ENCODE measurements at regions not wholly inside any gene's neighbourhood (a gene's known extent, or its start where the extent isn't known, plus 50 kb on each side); places are given as distances from the start of the nearest gene placed in this dataset.

- H3K4me3 Mint-ChIP-seq, result no peak overlapping the region
- TF ChIP-seq CTCF (IDR thresholded peaks at IDR 0.05; ENCODE audit: unreplicated experiment), result no peak
- no peaks in the 10 kb centered on the region for H3K9me3 Mint-ChIP-seq
- no peak overlapping the region for H3K27ac Mint-ChIP-seq
- no peaks in the 10 kb centered on the region for H3K36me3 Mint-ChIP-seq
- peaks cover 7% of the 10 kb centered on the region for H3K4me1 Mint-ChIP-seq
- H3K27me3 Mint-ChIP-seq (ENCODE audit: low read depth), result no peaks in the 10 kb centered on the region
- DNase-seq (ENCODE audit: low spot score in 2 of 2, unreplicated experiment in 2 of 2), result no peak
Observed at GRCh38 chr3:110811050-110811449, 260.6 kb upstream of the NECTIN3 start.

- no peak for DNase-seq (ENCODE audit: low spot score in 2 of 2, unreplicated experiment in 2 of 2)
- Mint-ChIP-seq H3K9me3 (no peaks in the 10 kb centered on the region), H3K4me1 (peaks cover 7% of the 10 kb centered on the region), H3K36me3 (no peaks in the 10 kb centered on the region), H3K27me3 (ENCODE audit: low read depth) (no peaks in the 10 kb centered on the region), H3K27ac (no peak overlapping the region), H3K4me3 (no peak overlapping the region)
- no peak for TF ChIP-seq CTCF (IDR thresholded peaks at IDR 0.05; ENCODE audit: unreplicated experiment)
Observed at GRCh38 chr3:110813541-110813940, 258.1 kb upstream of the NECTIN3 start.

GRCh38 chr3:110814170-110815007, 257.2 kb upstream of the NECTIN3 start:
- no peak for DNase-seq (ENCODE audit: low spot score in 2 of 2, unreplicated experiment in 2 of 2)
- H3K4me3 Mint-ChIP-seq, result no peak overlapping the region

GRCh38 chr3:110815008-110815583, 256.5 kb upstream of the NECTIN3 start:
- H3K4me3 Mint-ChIP-seq, result no peak overlapping the region
- no peak overlapping the region for H3K27ac Mint-ChIP-seq
- H3K4me1 Mint-ChIP-seq, result peaks cover 7% of the 10 kb centered on the region
- no peaks in the 10 kb centered on the region for H3K36me3 Mint-ChIP-seq
- TF ChIP-seq CTCF (IDR thresholded peaks at IDR 0.05; ENCODE audit: unreplicated experiment), result no peak
- DNase-seq (ENCODE audit: low spot score in 2 of 2, unreplicated experiment in 2 of 2), result no peak
- H3K9me3 Mint-ChIP-seq, result peaks cover 4% of the 10 kb centered on the region
- H3K27me3 Mint-ChIP-seq (ENCODE audit: low read depth), result no peaks in the 10 kb centered on the region

More at GRCh38 chr3:110814170-110815007, 257.2 kb upstream of the NECTIN3 start:
- Mint-ChIP-seq H3K27me3 (ENCODE audit: low read depth) (no peaks in the 10 kb centered on the region), H3K4me1 (peaks cover 7% of the 10 kb centered on the region), H3K9me3 (no peaks in the 10 kb centered on the region), H3K27ac (no peak overlapping the region), H3K36me3 (no peaks in the 10 kb centered on the region)
- TF ChIP-seq CTCF (IDR thresholded peaks at IDR 0.05; ENCODE audit: unreplicated experiment), result no peak

GRCh38 chr3:110816008-110816407, 255.6 kb upstream of the NECTIN3 start:
- DNase-seq (ENCODE audit: low spot score in 2 of 2, unreplicated experiment in 2 of 2), result no peak
- no peak overlapping the region for H3K4me3 Mint-ChIP-seq
- no peak for TF ChIP-seq CTCF (IDR thresholded peaks at IDR 0.05; ENCODE audit: unreplicated experiment)
- no peaks in the 10 kb centered on the region for H3K36me3 Mint-ChIP-seq
- H3K27me3 Mint-ChIP-seq (ENCODE audit: low read depth), result no peaks in the 10 kb centered on the region
- H3K4me1 Mint-ChIP-seq, result peaks cover 7% of the 10 kb centered on the region
- no peak overlapping the region for H3K27ac Mint-ChIP-seq
- peaks cover 6% of the 10 kb centered on the region for H3K9me3 Mint-ChIP-seq
